Karpas-422 (cell line): ENCODE measurements at regions not wholly inside any gene's neighbourhood (a gene's known extent, or its start where the extent isn't known, plus 50 kb on each side); places are given as distances from the start of the nearest gene placed in this dataset.

Source experiments
- DNase-seq: peaks from one replicate; pipeline ENCODE4 v3.0.0-alpha.2; 2015
- H2AFZ ChIP-seq: fragments of 200-600 bp; sonication (generic); 2 replicates; pipeline ENCODE4 v1.6.1; 2014; ENCODE audit warnings: antibody characterized with exemption, low read length, mixed read lengths
- H3K27ac ChIP-seq: fragments of 200-600 bp; sonication (generic); 2 replicates; pipeline ENCODE4 v1.5.1; 2014; ENCODE audit warnings: mild to moderate bottlenecking, low read length, moderate library complexity
- H3K27me3 ChIP-seq: fragments of 200-600 bp; sonication (generic); 2 replicates; pipeline ENCODE4 v1.6.1; 2014; ENCODE audit warnings: low read length, mixed read lengths
- H3K36me3 ChIP-seq: fragments of 200-600 bp; sonication (generic); 2 replicates; pipeline ENCODE4 v1.6.1; 2014; ENCODE audit warnings: low read length, mixed read lengths; ENCODE audit not compliant: insufficient read depth
- H3K4me1 ChIP-seq: fragments of 200-600 bp; sonication (generic); 2 replicates; pipeline ENCODE4 v1.6.1; 2014; ENCODE audit warnings: mild to moderate bottlenecking, low read length, mixed read lengths
- H3K4me2 ChIP-seq: fragments of 200-600 bp; sonication (generic); 2 replicates; pipeline ENCODE4 v1.6.1; 2014; ENCODE audit warnings: low read length, low read depth, mild to moderate bottlenecking; ENCODE audit not compliant: poor library complexity, severe bottlenecking
- H3K4me3 ChIP-seq: fragments of 200-600 bp; sonication (generic); 2 replicates; pipeline ENCODE4 v1.5.1; 2014; ENCODE audit warnings: mild to moderate bottlenecking, antibody characterized with exemption, low read length, mixed read lengths
- H3K79me2 ChIP-seq: fragments of 200-600 bp; sonication (generic); 2 replicates; pipeline ENCODE4 v1.6.1; 2014; ENCODE audit warnings: mild to moderate bottlenecking, low read length, mixed read lengths
- H3K9ac ChIP-seq: fragments of 200-600 bp; sonication (generic); 2 replicates; pipeline ENCODE4 v1.6.0; 2014; ENCODE audit warnings: low read length
- H3K9me2 ChIP-seq: fragments of 200-600 bp; sonication (generic), shearing (Covaris generic); replicated peaks from 2 replicates; pipeline ENCODE4 v1.6.0; 2014; ENCODE audit warnings: mild to moderate bottlenecking, low read length, moderate library complexity; ENCODE audit not compliant: insufficient read depth
- H3K9me3 ChIP-seq: fragments of 300-700, 200-600 bp; sonication (generic); 2 replicates; pipeline ENCODE4 v1.6.1; 2014; ENCODE audit warnings: low read length, mixed read lengths
- H4K20me1 ChIP-seq: fragments of 200-600 bp; sonication (generic); 2 replicates; pipeline ENCODE4 v1.6.1; 2014; ENCODE audit warnings: mild to moderate bottlenecking, antibody characterized with exemption, low read length, low read depth; ENCODE audit not compliant: insufficient read depth

- Histone ChIP-seq H3K27ac (no peak overlapping the region), H4K20me1 (no peaks in the 10 kb centered on the region), H3K79me2 (no peaks in the 10 kb centered on the region), H3K9ac (no peak overlapping the region), H3K4me3 (no peak overlapping the region), H3K9me2 (no peaks in the 10 kb centered on the region), H3K36me3 (no peaks in the 10 kb centered on the region), H2AFZ (no peak overlapping the region), H3K4me2 (no peak overlapping the region), H3K4me1 (no peaks in the 10 kb centered on the region), H3K27me3 (no peaks in the 10 kb centered on the region), H3K9me3 (no peaks in the 10 kb centered on the region)
- no peak for DNase-seq
These were observed 58.8 kb upstream of the HDAC4 start for GRCh38 chr2:239459606-239460005.

GRCh38 chr2:239459056-239459455 lies 58.2 kb upstream of the HDAC4 start:
- no peaks in the 10 kb centered on the region for H3K27me3 ChIP-seq
- no peak overlapping the region for H3K4me3 ChIP-seq
- no peaks in the 10 kb centered on the region for H4K20me1 ChIP-seq
- DNase-seq, result no peak
- H3K9me2 ChIP-seq, result no peaks in the 10 kb centered on the region
- no peaks in the 10 kb centered on the region for H3K36me3 ChIP-seq
- H3K27ac ChIP-seq, result no peak overlapping the region
- H3K4me2 ChIP-seq, result no peak overlapping the region
- H3K79me2 ChIP-seq, result no peaks in the 10 kb centered on the region
- H2AFZ ChIP-seq, result no peak overlapping the region
- no peaks in the 10 kb centered on the region for H3K9me3 ChIP-seq
- no peak overlapping the region for H3K9ac ChIP-seq
- H3K4me1 ChIP-seq, result no peaks in the 10 kb centered on the region

GRCh38 chr2:239457586-239458445 lies 57.0 kb upstream of the HDAC4 start:
- no peaks in the 10 kb centered on the region for H4K20me1 ChIP-seq
- DNase-seq, result no peak
- no peaks in the 10 kb centered on the region for H3K27me3 ChIP-seq
- no peak overlapping the region for H3K4me2 ChIP-seq
- no peak overlapping the region for H3K9ac ChIP-seq
- H2AFZ ChIP-seq, result no peak overlapping the region
- no peaks in the 10 kb centered on the region for H3K9me3 ChIP-seq
- no peaks in the 10 kb centered on the region for H3K9me2 ChIP-seq
- H3K27ac ChIP-seq, result no peak overlapping the region
- no peaks in the 10 kb centered on the region for H3K79me2 ChIP-seq
- H3K4me1 ChIP-seq, result no peaks in the 10 kb centered on the region
- no peaks in the 10 kb centered on the region for H3K36me3 ChIP-seq
- H3K4me3 ChIP-seq, result no peak overlapping the region

- H3K9me3 ChIP-seq, result peaks cover under 1% of the 10 kb centered on the region; the same call in 1 of the 2 replicates
- no peaks in the 10 kb centered on the region for H3K9me2 ChIP-seq
- no peaks in the 10 kb centered on the region for H3K36me3 ChIP-seq
- no peak overlapping the region for H3K9ac ChIP-seq
- no peaks in the 10 kb centered on the region for H3K79me2 ChIP-seq
- no peak overlapping the region for H3K4me2 ChIP-seq
- no peaks in the 10 kb centered on the region for H4K20me1 ChIP-seq
- no peak overlapping the region for H2AFZ ChIP-seq
- DNase-seq, result no peak
- H3K27ac ChIP-seq, result no peak overlapping the region
- H3K27me3 ChIP-seq, result no peaks in the 10 kb centered on the region
- no peaks in the 10 kb centered on the region for H3K4me1 ChIP-seq
- H3K4me3 ChIP-seq, result no peak overlapping the region
These were observed 56.1 kb upstream of the HDAC4 start for GRCh38 chr2:239456940-239457339.

- Histone ChIP-seq H3K79me2 (no peaks in the 10 kb centered on the region), H3K9me3 (peaks cover 6% of the 10 kb centered on the region; the same call in 1 of the 2 replicates), H3K9me2 (no peaks in the 10 kb centered on the region), H3K4me2 (no peak overlapping the region), H4K20me1 (no peaks in the 10 kb centered on the region), H3K27ac (no peak overlapping the region), H2AFZ (no peak overlapping the region), H3K4me3 (no peak overlapping the region), H3K36me3 (no peaks in the 10 kb centered on the region), H3K4me1 (no peaks in the 10 kb centered on the region), H3K27me3 (no peaks in the 10 kb centered on the region), H3K9ac (no peak overlapping the region)
- no peak for DNase-seq
These were observed 54.8 kb upstream of the HDAC4 start for GRCh38 chr2:239455436-239456203.

GRCh38 chr2:239454507-239454906 lies 53.7 kb upstream of the HDAC4 start:
- Histone ChIP-seq H3K4me1 (no peaks in the 10 kb centered on the region), H3K4me2 (no peak overlapping the region), H4K20me1 (no peaks in the 10 kb centered on the region), H3K4me3 (no peak overlapping the region), H3K36me3 (no peaks in the 10 kb centered on the region), H3K9me2 (no peaks in the 10 kb centered on the region), H3K79me2 (no peaks in the 10 kb centered on the region), H2AFZ (no peak overlapping the region), H3K27ac (no peak overlapping the region), H3K9ac (no peak overlapping the region), H3K27me3 (no peaks in the 10 kb centered on the region), H3K9me3 (peaks cover 6% of the 10 kb centered on the region; the same call in 1 of the 2 replicates)
- no peak for DNase-seq
